GM19043 (cell line): ENCODE measurements at regions not wholly inside any gene's neighbourhood (a gene's known extent, or its start where the extent isn't known, plus 50 kb on each side); places are given as distances from the start of the nearest gene placed in this dataset.

Source experiments
- ATAC-seq: cut with Tn5 transposase; IDR thresholded peaks from one replicate; pipeline ENCODE4 v1.9.1; 2021; ENCODE audit warnings: low read depth; ENCODE audit not compliant: unreplicated experiment

- no peak for ATAC-seq
Observed at GRCh38 chr16:73724503-73724902, 572.1 kb upstream of the PSMD7 start.

- ATAC-seq: no peak
Observed at GRCh38 chr16:73717266-73717974, 579.2 kb upstream of the PSMD7 start.

GRCh38 chr16:73714976-73715375 lies 581.6 kb upstream of the PSMD7 start:
- ATAC-seq: no peak

- no peak for ATAC-seq
Observed at GRCh38 chr16:73713778-73714495, 582.7 kb upstream of the PSMD7 start.

- no peak for ATAC-seq
Observed at GRCh38 chr16:73713251-73713650, 583.4 kb upstream of the PSMD7 start.

- no peak for ATAC-seq
Observed at GRCh38 chr16:73711406-73712080, 585.1 kb upstream of the PSMD7 start.

GRCh38 chr16:73710526-73710925 lies 586.1 kb upstream of the PSMD7 start:
- ATAC-seq: no peak

GRCh38 chr16:73707863-73708262 lies 588.8 kb upstream of the PSMD7 start:
- ATAC-seq: no peak

GRCh38 chr16:73703891-73704290 lies 592.7 kb upstream of the PSMD7 start:
- no peak for ATAC-seq

- ATAC-seq: no peak
Observed at GRCh38 chr16:73697336-73697735, 599.3 kb upstream of the PSMD7 start.

GRCh38 chr16:73692861-73693260 lies 603.8 kb upstream of the PSMD7 start:
- ATAC-seq: no peak

- no peak for ATAC-seq
Observed at GRCh38 chr16:73683804-73684203, 612.8 kb upstream of the PSMD7 start.

- ATAC-seq: no peak
Observed at GRCh38 chr16:73672135-73672534, 624.2 kb upstream of the ZFHX3 start.

- no peak for ATAC-seq
Observed at GRCh38 chr16:73670836-73671820, 623.2 kb upstream of the ZFHX3 start.

GRCh38 chr16:73669535-73670274 lies 621.8 kb upstream of the ZFHX3 start:
- no peak for ATAC-seq

- ATAC-seq: no peak
Observed at GRCh38 chr16:73663720-73664119, 615.8 kb upstream of the ZFHX3 start.

- no peak for ATAC-seq
Observed at GRCh38 chr16:73636196-73636595, 588.3 kb upstream of the ZFHX3 start.

- ATAC-seq: no peak
Observed at GRCh38 chr16:73629011-73629410, 581.1 kb upstream of the ZFHX3 start.

GRCh38 chr16:73617738-73618137 lies 569.8 kb upstream of the ZFHX3 start:
- no peak for ATAC-seq

- ATAC-seq: no peak
Observed at GRCh38 chr16:73616770-73617169, 568.8 kb upstream of the ZFHX3 start.
